Superior temporal gyrus (tissue), 1 donor: ENCODE measurements at regions not wholly inside any gene's neighbourhood (a gene's known extent, or its start where the extent isn't known, plus 50 kb on each side); places are given as distances from the start of the nearest gene placed in this dataset.
"Not testable (repeated sequence)": the region's sequence is repeated elsewhere in the genome, so short reads cannot be mapped to it uniquely, and the experiment has no call there.

Experiments
- DNase-seq: peaks from one replicate; pipeline ENCODE4 v3.0.0-alpha.2; 2016; ENCODE audit errors: extremely low spot score

DNA sequence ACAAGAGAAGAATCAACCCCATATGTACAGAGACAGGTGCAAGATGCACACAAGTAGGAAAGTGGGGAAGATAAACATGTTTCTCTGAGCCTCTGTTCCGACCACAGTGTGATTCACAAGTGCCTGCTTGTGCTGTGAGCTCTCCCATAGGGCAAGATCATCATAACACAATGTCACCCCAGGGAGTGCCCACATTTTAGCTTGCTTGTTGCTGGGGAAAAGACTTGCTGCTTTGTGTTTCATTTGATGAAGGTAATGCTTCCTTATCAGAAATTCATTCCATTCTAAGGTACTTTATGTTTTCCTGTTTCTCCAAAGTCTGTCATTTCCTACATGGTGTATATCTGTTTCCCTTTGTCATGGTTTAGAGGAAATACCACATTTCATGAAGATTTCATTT, 304.5 kb upstream of the DIPK2B start:
- no peak for DNase-seq

DNA sequence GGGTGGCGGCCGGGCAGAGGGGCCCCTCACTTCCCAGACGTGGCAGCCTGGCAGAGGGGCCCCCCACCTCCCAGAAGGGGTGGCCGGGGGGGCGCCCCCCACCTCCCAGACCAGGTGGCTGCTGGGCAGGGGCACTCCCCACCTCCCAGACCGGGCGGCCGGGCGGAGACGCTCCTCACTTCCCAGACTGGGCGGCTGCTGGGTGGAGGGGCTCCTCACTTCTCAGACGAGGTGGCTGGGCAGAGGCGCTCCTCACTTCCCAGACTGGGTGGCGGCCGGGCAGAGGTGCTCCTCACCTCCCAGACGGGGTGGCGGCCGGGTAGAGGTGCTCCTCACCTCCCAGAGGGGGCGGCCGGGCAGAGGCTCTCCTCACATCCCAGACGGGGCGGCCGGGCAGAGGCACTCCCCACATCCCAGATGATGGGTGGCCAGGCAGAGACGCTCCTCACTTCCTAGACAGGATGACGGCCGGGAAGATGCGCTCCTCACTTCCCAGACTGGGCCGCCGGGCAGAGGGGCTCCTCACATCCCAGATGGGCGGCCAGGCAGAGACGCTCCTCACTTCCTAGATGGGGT, 303.2 kb upstream of the DIPK2B start:
- not testable (repeated sequence) for DNase-seq

DNA sequence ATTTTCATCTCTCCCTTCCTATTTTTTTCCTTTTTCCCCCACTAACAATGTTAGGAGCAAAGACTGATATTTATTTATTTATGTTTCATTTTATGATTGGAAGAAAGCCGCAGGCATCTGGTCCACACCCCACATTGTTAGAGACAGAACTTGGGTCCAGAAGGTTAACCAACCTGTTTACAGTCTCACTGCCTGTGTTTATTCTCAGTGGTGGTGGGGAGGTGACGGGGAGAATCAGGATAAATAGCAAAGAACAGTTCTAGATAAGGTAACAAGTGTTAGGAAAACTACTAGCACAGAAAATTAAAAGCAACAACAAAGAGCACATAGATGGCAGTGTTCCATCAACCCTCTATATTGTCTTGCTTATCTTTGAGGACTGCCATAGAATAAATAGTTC, 301.7 kb upstream of the DIPK2B start:
- DNase-seq = no peak

DNA sequence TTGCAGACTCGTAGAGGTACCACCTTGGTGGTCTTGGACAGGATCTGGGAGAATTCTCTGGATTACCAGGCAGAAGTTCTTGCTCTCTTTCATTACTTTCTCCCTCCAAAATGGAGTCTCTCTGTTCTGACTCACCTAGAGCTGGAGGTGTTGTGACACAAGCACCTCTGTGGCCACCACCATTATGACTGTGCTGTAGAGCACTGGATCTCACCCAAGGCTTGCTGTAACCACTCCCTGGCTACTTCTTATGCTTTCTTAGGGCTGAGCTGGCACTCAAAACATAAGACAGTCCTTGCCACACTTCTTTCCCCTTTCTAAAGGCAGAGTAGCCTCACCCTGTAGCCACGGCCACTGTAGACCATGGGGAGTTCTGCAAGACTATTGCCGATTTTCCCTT, 296.6 kb upstream of the DIPK2B start:
- no peak for DNase-seq

DNA sequence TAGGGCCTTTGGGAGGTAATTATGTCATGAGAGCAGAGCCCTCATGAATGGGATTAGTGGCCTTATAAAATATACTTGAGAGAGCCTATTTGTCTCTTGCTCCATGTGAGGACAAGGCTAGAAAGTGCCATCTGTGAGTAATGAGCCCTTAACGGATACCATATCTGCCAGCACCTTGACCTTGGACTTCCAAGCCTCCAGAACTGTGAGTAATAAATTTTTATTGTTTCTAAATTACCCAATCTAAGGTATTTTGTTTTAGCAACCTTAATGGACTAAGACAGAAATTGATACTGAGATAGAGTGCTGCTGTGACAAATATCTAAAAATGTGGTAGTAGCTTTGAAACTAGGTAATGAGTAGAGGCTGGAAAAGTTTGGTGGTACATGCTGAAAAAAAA, 285.0 kb upstream of the DIPK2B start:
- no peak for DNase-seq

DNA sequence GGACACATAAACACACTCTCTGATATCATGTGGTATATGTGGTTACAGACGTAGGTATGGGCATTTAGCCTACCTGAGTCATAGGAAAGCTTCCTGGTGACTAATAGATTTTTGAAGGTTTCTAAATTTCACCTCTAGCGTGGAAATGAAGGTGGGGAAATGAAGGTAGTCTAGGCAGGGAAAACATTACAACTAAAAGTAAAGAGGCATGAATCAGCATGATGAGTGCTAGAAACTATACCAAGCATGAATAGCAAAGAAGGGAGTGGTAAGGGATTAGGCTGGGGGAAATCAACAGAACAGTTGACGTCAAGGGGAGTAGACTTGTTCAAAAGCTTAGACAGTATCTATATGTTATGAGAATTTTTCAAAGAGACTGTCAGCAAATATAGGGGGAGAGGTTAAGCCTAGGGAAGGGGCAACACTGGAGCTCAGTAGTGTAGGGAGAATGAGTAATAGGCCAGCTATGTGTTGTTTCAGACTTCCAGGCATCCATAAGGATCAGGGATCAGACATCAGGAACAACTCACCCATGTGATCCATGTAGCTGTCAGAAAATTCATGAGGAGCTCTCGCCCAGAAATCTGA, 279.3 kb upstream of the DIPK2B start:
- DNase-seq = no peak

DNA sequence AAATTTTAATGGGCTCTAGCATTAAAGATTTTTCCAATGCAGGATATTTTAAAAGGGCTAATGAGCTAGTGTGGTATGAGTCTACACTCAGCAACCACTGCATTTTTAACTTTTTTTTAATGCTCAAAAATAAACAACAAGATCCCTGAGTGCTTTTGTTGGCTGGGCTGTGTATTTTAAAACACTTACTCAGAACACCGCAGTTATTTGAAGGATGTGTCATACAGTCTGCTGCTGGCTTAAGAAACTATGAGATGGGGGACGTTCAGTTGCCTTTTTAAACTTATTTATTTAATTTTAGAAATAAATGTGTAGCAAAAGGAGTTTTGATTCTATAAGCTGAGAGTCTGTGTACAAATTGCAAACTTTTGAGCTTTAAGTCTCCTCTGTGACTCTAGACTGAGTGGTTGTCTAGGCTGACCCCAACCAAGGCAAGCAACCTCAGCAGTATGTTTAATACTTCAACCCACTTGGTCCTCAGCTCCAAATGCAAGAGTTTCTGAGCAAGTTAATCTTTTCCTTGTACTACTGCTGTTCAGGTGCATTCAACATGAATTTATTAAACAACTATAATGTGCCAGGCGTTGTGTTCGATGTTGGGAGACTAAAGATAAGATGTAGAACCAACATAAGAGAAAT, 278.6 kb upstream of the DIPK2B start:
- DNase-seq = no peak

DNA sequence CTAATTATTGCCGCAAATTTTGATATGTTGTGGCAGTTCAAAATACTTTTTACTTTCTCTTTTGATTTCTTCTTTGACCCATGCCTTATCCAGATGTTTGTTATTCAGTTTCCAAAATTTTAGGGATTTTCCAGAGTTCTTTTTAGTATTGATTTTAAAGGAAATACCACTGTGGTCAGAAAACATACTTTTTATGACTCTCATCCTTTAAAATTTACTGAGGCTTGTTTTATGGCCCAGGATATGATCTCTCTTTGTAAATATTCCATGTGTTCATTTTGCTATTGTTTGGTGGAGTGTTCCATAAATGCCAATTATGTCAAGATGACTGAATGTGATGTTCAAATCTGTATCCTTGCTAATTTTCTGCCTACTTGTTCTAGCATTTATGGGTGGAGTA, 272.3 kb upstream of the DIPK2B start:
- no peak for DNase-seq

DNA sequence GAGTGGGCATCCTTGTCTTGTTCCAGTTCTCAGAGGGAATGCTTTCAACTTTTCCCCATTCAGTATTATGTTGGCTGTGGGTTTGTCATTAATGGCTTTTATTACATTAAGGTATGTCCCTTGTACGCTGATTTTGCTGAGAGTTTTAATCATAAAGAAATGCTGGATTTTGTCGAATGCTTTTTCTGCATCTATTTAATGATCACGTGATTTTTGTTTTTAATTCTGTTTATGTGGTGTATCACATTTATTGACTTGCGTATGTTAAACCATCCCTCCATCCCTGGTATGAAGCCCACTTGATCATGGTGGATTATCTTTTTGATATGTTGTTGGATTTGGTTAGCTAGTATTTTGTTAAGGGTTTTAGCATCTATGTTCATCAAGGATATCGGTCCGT, 266.9 kb upstream of the DIPK2B start:
- not testable (repeated sequence) for DNase-seq

DNA sequence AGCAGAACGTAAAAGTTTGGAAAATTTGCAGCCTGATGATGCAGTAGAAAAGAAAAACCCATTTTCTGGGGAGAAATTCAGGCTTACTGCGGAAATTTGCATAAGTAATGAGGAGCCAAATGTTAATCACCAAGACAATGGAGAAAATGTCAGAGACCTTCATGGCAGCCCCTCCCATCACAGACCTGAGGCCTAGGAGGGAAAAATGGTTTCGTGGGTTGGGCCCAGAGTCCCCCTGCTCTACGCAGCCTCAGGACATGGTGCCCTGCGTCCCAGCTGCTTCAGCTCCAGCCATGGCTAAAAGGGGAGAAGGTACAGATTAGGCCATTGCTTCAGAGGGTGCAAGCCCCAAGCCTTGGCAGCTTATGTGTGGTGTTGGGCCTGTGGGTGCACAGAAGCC, 255.1 kb upstream of the DIPK2B start:
- not testable (repeated sequence) for DNase-seq

DNA sequence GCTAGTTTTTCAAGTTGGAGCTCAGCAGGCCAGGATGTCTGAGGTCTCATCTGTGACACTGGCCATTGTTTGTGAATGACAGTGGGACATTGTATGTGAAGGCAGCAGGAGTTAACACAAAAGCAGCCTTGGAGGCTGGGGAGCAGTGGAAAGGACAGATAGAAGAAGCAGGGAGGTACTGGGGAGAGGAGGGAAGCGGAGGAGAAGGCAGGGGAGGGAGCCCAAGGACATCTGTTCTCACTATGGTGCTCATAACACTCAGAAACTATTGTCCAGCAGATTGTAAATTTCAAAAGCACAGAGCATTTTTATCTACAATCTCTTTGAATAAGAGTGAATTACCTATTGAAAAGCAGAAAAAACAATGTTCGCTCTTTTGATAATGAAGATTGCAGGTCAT, 253.6 kb upstream of the DIPK2B start:
- peak; percentile 20 for DNase-seq

DNA sequence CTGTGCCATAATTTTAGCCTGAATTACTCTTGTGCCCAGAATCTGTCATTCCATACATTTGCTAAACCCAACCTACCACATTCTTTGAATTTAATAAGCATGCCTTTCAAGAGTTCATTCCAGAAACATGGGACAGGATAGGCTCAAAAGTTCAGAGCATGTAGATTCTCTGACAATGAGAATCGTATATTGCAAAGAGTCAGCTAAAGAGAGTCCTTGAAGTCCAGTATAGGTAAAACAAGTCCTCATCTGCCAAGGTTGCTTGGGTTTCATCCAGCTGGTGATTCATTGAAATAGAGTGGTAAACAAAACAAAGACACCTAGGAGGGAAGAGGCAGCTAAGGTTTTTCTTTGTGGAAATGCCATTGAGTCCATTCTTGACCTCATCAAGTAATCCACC, 249.3 kb upstream of the DIPK2B start:
- DNase-seq = no peak

DNA sequence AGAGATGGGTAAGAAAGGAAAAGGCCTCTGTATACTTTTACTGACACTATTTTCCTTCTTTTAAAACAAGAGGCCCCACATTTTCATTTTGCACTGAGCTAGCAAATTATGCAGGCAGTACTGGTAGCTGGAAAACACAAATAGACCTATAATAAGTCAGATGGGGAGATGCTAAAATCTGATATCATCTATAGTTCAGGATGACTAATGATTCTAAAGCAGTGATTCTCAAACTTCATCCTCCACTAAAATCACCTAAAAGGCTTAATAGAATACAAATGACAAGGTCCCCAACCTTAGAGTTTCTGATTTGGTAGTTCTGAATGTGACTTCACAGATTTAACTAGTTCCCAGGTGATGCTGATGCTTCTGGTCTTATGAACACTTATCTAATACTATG, 247.3 kb upstream of the DIPK2B start:
- no peak for DNase-seq

DNA sequence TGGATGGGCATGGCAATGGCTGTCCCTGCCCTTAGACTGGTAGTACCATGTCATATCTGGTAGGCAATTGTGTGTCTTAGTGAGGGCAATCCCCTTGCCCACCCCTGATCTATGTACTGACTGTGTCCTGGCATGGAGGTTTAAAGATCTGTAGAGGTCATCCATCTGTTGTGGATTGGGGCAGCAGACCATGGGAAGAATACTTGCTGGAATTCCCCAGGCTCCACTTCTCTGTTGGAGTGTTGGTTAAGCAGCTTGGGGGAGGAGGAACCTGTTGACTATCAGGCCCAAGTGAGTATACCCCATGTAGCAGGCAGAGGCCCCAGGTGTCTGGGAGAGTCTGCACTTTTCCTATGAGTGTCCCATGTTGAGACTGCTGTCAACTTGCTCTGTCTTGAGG, 246.7 kb upstream of the DIPK2B start:
- no peak for DNase-seq

DNA sequence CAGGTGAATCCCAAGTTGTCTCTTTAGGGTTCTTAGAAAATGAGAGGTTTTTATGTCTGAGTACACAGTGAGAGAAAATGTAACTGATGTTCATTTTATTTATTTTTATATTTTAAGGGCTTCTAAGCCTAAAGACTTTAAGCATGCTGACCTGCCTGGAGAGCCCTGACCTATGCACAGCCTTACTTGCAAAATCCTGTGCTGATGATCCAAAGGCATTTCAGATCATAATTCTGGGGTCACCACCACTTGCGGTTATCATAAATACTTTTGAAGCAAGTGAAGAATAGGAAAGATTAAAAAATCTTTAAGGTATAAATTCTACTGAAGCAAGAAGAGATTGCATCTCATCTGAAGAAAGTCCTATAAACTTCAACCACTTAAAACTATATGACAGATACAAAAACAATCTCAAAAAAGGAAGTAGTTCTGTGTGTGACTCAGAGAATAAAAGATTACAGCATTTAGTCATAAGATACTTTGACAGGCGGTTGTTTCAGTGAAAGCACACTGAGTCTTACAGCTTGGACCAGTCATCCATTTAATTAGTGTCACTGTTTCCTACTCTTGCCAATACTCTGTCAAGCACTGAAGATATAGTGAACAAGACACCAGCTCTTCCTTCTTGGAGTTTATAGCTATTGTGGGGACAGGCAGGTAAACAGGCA, 245.2 kb upstream of the DIPK2B start:
- no peak for DNase-seq

DNA sequence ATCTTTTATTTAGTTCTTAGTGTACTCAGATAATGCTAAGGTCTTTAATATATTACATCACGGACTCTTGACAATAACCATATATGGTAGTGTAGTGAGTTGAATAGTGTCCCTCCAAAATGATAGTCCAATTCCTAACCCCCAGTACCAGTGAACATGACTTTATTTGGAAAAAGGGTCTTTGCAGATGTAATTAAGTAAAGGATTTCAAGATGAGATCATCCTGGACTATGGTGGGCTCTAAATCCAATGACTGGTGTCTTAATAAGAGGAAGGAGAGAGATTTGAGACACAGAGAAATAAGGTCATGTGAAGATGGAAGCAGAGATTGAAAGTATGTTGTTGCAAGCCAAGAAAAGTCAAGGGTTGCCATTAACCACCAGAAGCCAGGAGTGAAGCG, 236.5 kb upstream of the DIPK2B start:
- no peak for DNase-seq

DNA sequence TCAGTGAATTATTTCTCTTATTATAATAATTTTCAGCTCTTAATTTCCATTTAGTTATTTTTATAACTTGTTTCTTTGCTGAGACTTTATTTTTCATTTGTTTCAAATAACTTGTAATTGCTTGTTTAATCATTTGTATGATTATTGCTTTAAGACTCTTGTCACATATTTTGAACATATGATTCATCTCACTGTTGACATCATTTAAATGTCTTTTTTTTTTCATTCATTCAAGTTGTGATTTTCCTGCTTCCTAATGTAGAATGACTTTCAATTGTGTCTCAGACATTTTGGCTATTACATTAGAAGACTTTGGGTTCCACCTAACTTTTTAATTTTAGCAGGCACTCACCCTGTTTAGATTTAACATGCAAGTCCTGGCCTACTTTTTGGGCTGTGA, 234.8 kb upstream of the DIPK2B start:
- no peak for DNase-seq

DNA sequence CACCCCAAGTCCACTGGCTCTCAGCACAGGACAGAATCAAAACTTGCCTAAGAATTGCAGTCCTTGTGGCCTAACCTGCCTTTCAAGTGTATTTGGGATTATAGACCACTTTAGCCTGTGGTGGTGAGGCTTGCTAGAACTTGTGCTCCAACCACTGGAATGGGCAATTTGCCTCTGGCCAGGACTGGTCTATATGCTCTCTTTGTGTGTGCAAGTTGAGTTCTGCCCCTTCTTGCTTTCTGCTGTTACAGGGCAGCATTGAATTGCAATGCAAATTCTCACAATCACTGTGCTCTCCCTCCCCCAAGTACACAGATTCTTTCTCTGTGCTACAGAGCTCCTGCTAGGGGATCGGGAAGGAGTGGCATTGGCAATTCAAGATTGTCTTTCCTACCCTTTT, 233.6 kb upstream of the DIPK2B start:
- no peak for DNase-seq

DNA sequence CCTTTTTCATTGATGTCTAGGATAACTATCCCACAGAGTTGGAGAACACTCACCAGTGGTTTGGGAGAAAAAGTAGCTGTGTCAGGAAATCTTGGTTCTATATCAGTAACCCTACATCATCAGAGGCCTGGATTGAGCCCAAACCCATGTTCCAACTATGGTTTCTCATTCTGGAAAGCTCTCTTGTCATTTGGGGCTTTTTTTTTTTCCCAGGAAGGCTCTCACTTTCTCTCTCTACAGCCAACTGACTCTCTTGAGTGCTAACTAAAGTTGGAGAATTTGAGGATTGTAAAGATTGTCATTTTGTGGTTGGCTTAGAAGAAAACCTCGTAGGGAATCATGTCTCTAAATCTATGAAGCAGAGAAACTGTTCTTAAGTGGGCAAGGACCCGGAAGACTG, 228.2 kb upstream of the DIPK2B start:
- DNase-seq = no peak

DNA sequence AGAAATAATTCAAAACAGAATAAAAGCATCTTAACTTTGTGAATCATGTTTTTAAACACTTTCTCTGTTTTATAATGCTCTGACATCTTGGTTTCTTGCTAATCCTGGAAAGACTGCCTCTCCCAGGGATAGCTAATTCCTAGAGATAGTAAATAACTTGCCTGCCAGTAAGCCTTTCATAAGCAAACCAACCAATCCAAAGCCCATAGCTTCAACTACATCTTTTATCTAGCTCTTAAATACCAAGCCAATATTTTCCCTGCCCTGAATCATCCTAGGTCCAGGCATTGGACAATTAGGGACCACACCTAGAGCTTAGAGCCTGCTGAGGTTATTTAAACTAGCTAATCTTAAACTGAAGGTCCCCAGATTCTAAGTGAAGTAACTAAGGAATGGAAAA, 223.7 kb upstream of the DIPK2B start:
- no peak for DNase-seq

DNA sequence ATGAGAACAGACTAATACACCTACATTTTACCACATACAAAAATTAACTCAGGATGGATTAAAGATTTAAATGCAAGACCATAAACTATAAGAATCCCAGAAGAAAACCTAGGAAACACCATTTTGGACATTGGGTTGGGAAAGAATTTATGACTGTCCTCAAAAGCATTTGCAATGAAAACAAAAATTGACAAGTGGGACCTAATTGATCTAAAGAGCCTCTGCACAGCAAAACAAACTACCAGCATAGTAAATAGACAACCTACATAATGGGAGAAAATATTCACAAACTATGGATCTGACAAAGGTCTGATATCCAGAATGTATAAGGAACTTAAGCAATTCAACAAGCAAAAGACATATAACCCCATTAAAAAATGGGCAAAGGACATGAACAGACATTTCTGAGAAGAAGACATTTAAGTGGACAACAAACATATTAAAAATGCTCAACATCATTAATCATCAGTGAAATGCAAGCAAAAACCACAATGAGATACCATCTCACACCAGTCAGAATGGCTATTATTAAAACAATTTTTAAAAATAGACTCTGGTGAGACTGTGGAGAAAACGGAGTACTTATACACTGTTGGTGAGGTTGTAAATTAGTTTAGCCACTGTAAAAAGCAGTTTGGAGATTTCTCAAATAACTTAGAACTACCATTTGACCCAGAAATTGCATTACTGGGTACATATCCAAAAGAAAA, 221.7 kb upstream of the DIPK2B start:
- DNase-seq = no peak

DNA sequence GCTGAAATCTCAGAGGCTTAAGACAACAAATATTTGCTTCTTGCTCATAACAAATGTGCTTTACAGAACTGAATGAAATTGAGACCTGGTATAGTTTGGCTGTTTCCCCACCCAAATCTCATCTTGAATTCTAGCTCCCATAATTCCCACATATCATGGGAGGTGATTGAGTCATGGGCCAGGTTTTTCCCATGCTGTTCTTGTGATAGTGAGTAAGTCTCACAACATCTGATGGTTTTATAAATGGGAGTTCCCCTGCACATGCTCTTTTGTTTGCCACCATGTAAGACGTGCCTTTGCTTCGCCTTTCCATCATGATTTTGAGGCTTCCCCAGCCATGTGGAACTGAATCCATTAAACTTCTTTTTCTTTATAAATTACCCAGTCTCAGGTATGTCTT, 221.1 kb upstream of the DIPK2B start:
- DNase-seq = no peak

DNA sequence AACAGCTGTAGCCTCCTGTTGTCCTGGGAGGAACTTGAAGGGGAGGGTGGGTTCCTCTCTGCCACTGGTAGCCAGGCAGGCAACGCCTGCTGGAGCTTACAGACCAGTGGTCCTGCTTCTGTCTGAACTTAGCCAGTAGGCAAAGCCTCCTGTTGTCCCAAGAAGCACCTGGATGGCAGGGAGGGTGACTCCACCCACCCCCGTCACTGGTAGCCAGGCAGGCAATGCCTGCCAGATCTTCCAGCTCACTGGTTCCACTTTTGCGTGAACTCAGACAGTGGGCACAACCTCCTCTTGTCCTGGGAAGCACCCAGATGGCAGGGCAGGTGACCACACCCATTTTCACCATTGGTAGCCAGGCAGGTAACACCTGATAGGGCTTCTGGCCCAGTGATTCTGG, 203.5 kb upstream of the DIPK2B start:
- DNase-seq = no peak
